ENCODE measurements at regions not wholly inside any gene's neighbourhood (a gene's known extent, or its start where the extent isn't known, plus 50 kb on each side); places are given as distances from the start of the nearest gene placed in this dataset.

GRCh38 chr4:24440765-24441164 lies 143.6 kb downstream of the DHX15 start:
- TF ChIP-seq SMC3 (IDR thresholded peaks at IDR 0.05) (no peak), CBX8 (IDR thresholded peaks at IDR 0.05) (no peak), POLR2A (IDR thresholded peaks at IDR 0.05; ENCODE audit: low read length) (no peak), CTCF (IDR thresholded peaks at IDR 0.05) (no peak), CHD2 (IDR thresholded peaks at IDR 0.05; ENCODE audit: low read length, partially characterized antibody) (no peak), RCOR1 (IDR thresholded peaks at IDR 0.05; ENCODE audit: low read depth, low read length) (no peak), ESRRA (IDR thresholded peaks at IDR 0.05; ENCODE audit: borderline replicate concordance, low read length) (no peak), CEBPB (IDR thresholded peaks at IDR 0.05) (no peak)

All from A549 (cell line).